GM23338 (cell line): ENCODE measurements at regions not wholly inside any gene's neighbourhood (a gene's known extent, or its start where the extent isn't known, plus 50 kb on each side); places are given as distances from the start of the nearest gene placed in this dataset.

Experiments used
- ATAC-seq: fragments of 200-7000 bp; cut with Tn5 transposase; 3 replicates; pipeline ENCODE4 v1.9.1; 2020
- DNase-seq: peaks from one replicate; pipeline ENCODE4 v3.0.0-alpha.2; 2015; ENCODE audit warnings: low spot score
- H2AFZ ChIP-seq: fragments of 200-600 bp; sonication (generic); 2 replicates; pipeline ENCODE4 v1.8.0; 2016; ENCODE audit warnings: antibody characterized with exemption, mild to moderate bottlenecking, moderate library complexity
- H3F3A ChIP-seq: fragments of 200-600 bp; sonication (generic); replicated peaks from 2 replicates; pipeline ENCODE4 v1.8.0; 2017; ENCODE audit warnings: antibody characterized with exemption, mixed run types, low read depth
- H3K27ac ChIP-seq: fragments of 200-600 bp; sonication (generic); 2 replicates; pipeline ENCODE4 v1.6.1; 2016; ENCODE audit warnings: low read depth
- H3K27me3 ChIP-seq: fragments of 200-600 bp; sonication (generic); 2 replicates; pipeline ENCODE4 v1.8.0; 2016; ENCODE audit warnings: mild to moderate bottlenecking, mixed run types, moderate library complexity; ENCODE audit not compliant: insufficient read depth
- H3K36me3 ChIP-seq: fragments of 200-600 bp; sonication (generic); 2 replicates; pipeline ENCODE4 v1.8.0; 2016; ENCODE audit warnings: mild to moderate bottlenecking; ENCODE audit not compliant: insufficient read depth
- H3K4me1 ChIP-seq: fragments of 200-600 bp; sonication (generic); 2 replicates; pipeline ENCODE4 v1.8.0; 2016; ENCODE audit warnings: mild to moderate bottlenecking, moderate library complexity; ENCODE audit not compliant: insufficient read depth
- H3K4me2 ChIP-seq: fragments of 200-600 bp; sonication (generic); 2 replicates; pipeline ENCODE4 v1.7.1; 2017; ENCODE audit warnings: mixed run types
- H3K4me3 ChIP-seq: fragments of 200-600 bp; sonication (generic); 2 replicates; pipeline ENCODE4 v1.6.1; 2016; ENCODE audit warnings: mixed run types
- H3K79me2 ChIP-seq: fragments of 200-600 bp; sonication (generic); replicated peaks from 2 replicates; pipeline ENCODE4 v1.8.0; 2017; ENCODE audit warnings: mild to moderate bottlenecking; ENCODE audit not compliant: insufficient read depth
- H3K9me2 ChIP-seq: fragments of 200-600 bp; sonication (generic); 2 replicates; pipeline ENCODE4 v1.8.0; 2017; ENCODE audit not compliant: insufficient read depth
- H4K20me1 ChIP-seq: fragments of 200-600 bp; sonication (generic); replicated peaks from 2 replicates; pipeline ENCODE4 v1.8.0; 2017; ENCODE audit warnings: mild to moderate bottlenecking; ENCODE audit not compliant: insufficient read depth
- H3K27ac Mint-ChIP-seq: 2 replicates; pipeline ENCODE4 v1.8.0; 2020; ENCODE audit warnings: inconsistent platforms, mild to moderate bottlenecking, moderate library complexity, mixed read lengths
- H3K27me3 Mint-ChIP-seq: 3 replicates; pipeline ENCODE4 v1.8.0; 2022; ENCODE audit warnings: low read depth, mild to moderate bottlenecking, moderate library complexity, mixed read lengths, inconsistent platforms; ENCODE audit not compliant: insufficient read depth, poor library complexity
- H3K36me3 Mint-ChIP-seq: 3 replicates; pipeline ENCODE4 v1.8.0; 2021; ENCODE audit warnings: low read depth, mild to moderate bottlenecking, inconsistent platforms, moderate library complexity, mixed read lengths
- H3K4me1 Mint-ChIP-seq: 3 replicates; pipeline ENCODE4 v1.8.0; 2020; ENCODE audit warnings: mild to moderate bottlenecking, inconsistent platforms, mixed read lengths
- H3K4me3 Mint-ChIP-seq: 3 replicates; pipeline ENCODE4 v1.8.0; 2021; ENCODE audit warnings: moderate library complexity, mild to moderate bottlenecking, inconsistent platforms, mixed read lengths
- H3K9me3 Mint-ChIP-seq: 3 replicates; pipeline ENCODE4 v1.8.0; 2020; ENCODE audit warnings: moderate library complexity, mild to moderate bottlenecking, inconsistent platforms, mixed read lengths
- CTCF ChIP-seq, 2 experiments: fragments of 200-600 bp in 1 of 2; sonication (generic) in 1 of 2; conservative IDR thresholded peaks; 2 replicates each; pipeline versions ENCODE4 v1.5.1 to v1.6.1; 2016 to 2017; ENCODE audit warnings: antibody characterized with exemption in 2 of 2, low read depth in 2 of 2, mild to moderate bottlenecking in 2 of 2, moderate library complexity in 1 of 2
- ETS1 ChIP-seq: IDR thresholded peaks from 2 replicates; pipeline ENCODE4 v1.6.1; 2016; ENCODE audit warnings: antibody characterized with exemption
- EZH2 ChIP-seq: fragments of 200-600 bp; sonication (generic); IDR thresholded peaks from one replicate; pipeline ENCODE4 v1.8.0; 2017; ENCODE audit warnings: antibody characterized with exemption, mild to moderate bottlenecking, low read depth; ENCODE audit not compliant: unreplicated experiment
- EZH2phosphoT487 ChIP-seq: fragments of 200-600 bp; sonication (generic); IDR thresholded peaks from one replicate; pipeline ENCODE4 v1.8.1; 2018; ENCODE audit warnings: antibody characterized with exemption; ENCODE audit not compliant: unreplicated experiment
- STAT1 ChIP-seq: IDR thresholded peaks from one replicate; pipeline ENCODE4 v1.6.1; 2016; ENCODE audit warnings: antibody characterized with exemption; ENCODE audit not compliant: unreplicated experiment
- ZNF114 ChIP-seq: fragments of 250-450 bp; sonication (Bioruptor Pico); IDR thresholded peaks from 2 replicates; pipeline ENCODE4 v1.5.0; 2020; ENCODE audit warnings: mild to moderate bottlenecking, moderate library complexity
- ZNF331 ChIP-seq: fragments of 250-450 bp; sonication (Bioruptor Pico); IDR thresholded peaks from 2 replicates; pipeline ENCODE4 v1.5.0; 2020; ENCODE audit warnings: low read depth, mild to moderate bottlenecking, moderate library complexity

GRCh38 chr10:129231821-129232220 lies 235.2 kb upstream of the MGMT start:
- Histone ChIP-seq H3K27ac (no peak overlapping the region), H3K9me2 (no peaks in the 10 kb centered on the region), H3K27me3 (no peaks in the 10 kb centered on the region), H3K79me2 (no peaks in the 10 kb centered on the region), H3K4me3 (no peak overlapping the region), H3F3A (no peaks in the 10 kb centered on the region), H3K4me2 (no peak overlapping the region), H4K20me1 (no peaks in the 10 kb centered on the region), H3K4me1 (no peaks in the 10 kb centered on the region), H2AFZ (no peak overlapping the region), H3K36me3 (no peaks in the 10 kb centered on the region)
- H3K36me3 Mint-ChIP-seq: no peaks in the 10 kb centered on the region
- TF ChIP-seq EZH2: no peak
- no peak for TF ChIP-seq ETS1
- TF ChIP-seq CTCF (conservative IDR thresholded peaks at IDR 0.05; ENCODE audit: low read depth in 2 of 2): peak in 1 of 2 experiments; percentile 38; a peak in 2 of 4 replicates
- ATAC-seq: no peak
- peaks cover 3% of the 10 kb centered on the region for H3K27me3 Mint-ChIP-seq
- no peak overlapping the region for H3K27ac Mint-ChIP-seq
- peaks cover 8% of the 10 kb centered on the region for H3K4me1 Mint-ChIP-seq
- no peaks in the 10 kb centered on the region for H3K9me3 Mint-ChIP-seq
- H3K4me3 Mint-ChIP-seq: no peak overlapping the region
- no peak for DNase-seq

- no peaks in the 10 kb centered on the region for H3K27me3 ChIP-seq
- TF ChIP-seq STAT1: no peak
- TF ChIP-seq ZNF331 (CRISPR knock-in tag): no peak
- no peak for TF ChIP-seq EZH2phosphoT487
- no peak for TF ChIP-seq ZNF114
- Mint-ChIP-seq H3K9me3 (no peaks in the 10 kb centered on the region), H3K27me3 (peaks cover 3% of the 10 kb centered on the region), H3K4me3 (no peak overlapping the region), H3K4me1 (peaks cover 8% of the 10 kb centered on the region), H3K27ac (no peak overlapping the region; the same call in 1 of the 2 replicates), H3K36me3 (no peaks in the 10 kb centered on the region)
- no peaks in the 10 kb centered on the region for H3K4me1 ChIP-seq
- H3K79me2 ChIP-seq: no peaks in the 10 kb centered on the region
- H3K4me2 ChIP-seq: no peak overlapping the region
- no peaks in the 10 kb centered on the region for H4K20me1 ChIP-seq
- H3F3A ChIP-seq: no peaks in the 10 kb centered on the region
- no peak for ATAC-seq
- no peak for DNase-seq
- H3K9me2 ChIP-seq: no peaks in the 10 kb centered on the region
- H2AFZ ChIP-seq: peak overlapping the region; percentile 43; the same call in 1 of the 2 replicates
- no peaks in the 10 kb centered on the region for H3K36me3 ChIP-seq
- H3K27ac ChIP-seq: no peak overlapping the region
- H3K4me3 ChIP-seq: no peak overlapping the region
These were observed 233.5 kb upstream of the MGMT start for GRCh38 chr10:129233351-129234148.
